Activated CD4-positive, alpha-beta memory T cell treated with anti-CD3 and anti-CD28 coated beads, Interleukin-2, amount 10 ng/mL, durations not matched to agents 7 days and 5 days (primary cell): ENCODE measurements at regions not wholly inside any gene's neighbourhood (a gene's known extent, or its start where the extent isn't known, plus 50 kb on each side); places are given as distances from the start of the nearest gene placed in this dataset.
"Not testable (repeated sequence)": the region's sequence is repeated elsewhere in the genome, so short reads cannot be mapped to it uniquely, and the experiment has no call there.

Experiments used
- CTCF ChIA-PET: fragments of 350-600 bp; sonication (Branson Sonifier 250); formaldehyde crosslinking; loops from one replicate; lab custom pipeline; 2021; ENCODE audit warnings: antibody characterized with exemption, inconsistent platforms; lab: Charles Lee
- POLR2A ChIA-PET: fragments of 350-600 bp; sonication (Branson Sonifier 250); formaldehyde crosslinking; loops from one replicate; lab custom pipeline; 2021; ENCODE audit warnings: antibody characterized with exemption; lab: Charles Lee
- DNase-seq: peaks from one replicate; pipeline ENCODE4 v3.0.0-alpha.2; 2020
- H3K27ac Mint-ChIP-seq: one replicate; pipeline ENCODE4 v1.8.0; 2021; ENCODE audit warnings: mild to moderate bottlenecking, mixed read lengths
- H3K27me3 Mint-ChIP-seq: one replicate; pipeline ENCODE4 v1.8.0; 2021; ENCODE audit warnings: mixed read lengths
- H3K36me3 Mint-ChIP-seq: one replicate; pipeline ENCODE4 v1.8.0; 2021; ENCODE audit warnings: low read depth, mixed read lengths
- H3K4me1 Mint-ChIP-seq: one replicate; pipeline ENCODE4 v1.8.0; 2021; ENCODE audit warnings: mixed read lengths
- H3K4me3 Mint-ChIP-seq: one replicate; pipeline ENCODE4 v1.8.0; 2021; ENCODE audit warnings: mild to moderate bottlenecking, mixed read lengths
- H3K9me3 Mint-ChIP-seq: one replicate; pipeline ENCODE4 v1.8.0; 2021; ENCODE audit warnings: mixed read lengths

DNA sequence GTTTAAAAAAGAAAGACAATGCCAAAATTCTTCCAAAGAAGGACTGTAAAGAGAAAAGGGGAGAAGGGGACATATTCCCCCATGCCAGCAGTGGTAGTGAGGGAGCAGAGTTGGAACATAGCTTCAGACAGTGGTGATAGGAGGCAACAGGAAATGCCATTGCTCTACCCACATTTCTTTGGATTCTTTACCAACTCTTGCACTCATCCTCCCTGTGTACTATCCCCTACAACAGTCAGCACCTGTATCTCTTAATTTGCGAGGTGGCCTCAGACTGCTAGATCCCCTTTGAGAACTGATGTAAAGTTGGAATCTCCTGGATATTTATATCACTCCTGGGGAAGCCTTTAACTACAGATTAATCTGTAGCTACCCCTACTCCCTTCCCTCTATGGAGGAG is 320.6 kb upstream of the PTGER4 start:
- CTCF ChIA-PET, result no interaction called here
- peaks cover 14% of the 10 kb centered on the region for H3K9me3 Mint-ChIP-seq
- peaks cover 7% of the 10 kb centered on the region for H3K36me3 Mint-ChIP-seq
- POLR2A ChIA-PET, result interaction anchor here (1.2 kb wide), 1 partner anchor 21 kb away, joined by 3 read pairs; no protein-coding TSS in a partner anchor
- H3K27me3 Mint-ChIP-seq, result no peaks in the 10 kb centered on the region
- H3K4me3 Mint-ChIP-seq, result no peak overlapping the region
- H3K27ac Mint-ChIP-seq, result no peak overlapping the region
- H3K4me1 Mint-ChIP-seq, result peaks cover 27% of the 10 kb centered on the region
- no peak for DNase-seq

GRCh38 chr5:40356248-40356647 is 323.5 kb upstream of the PTGER4 start:
- H3K27ac Mint-ChIP-seq, result no peak overlapping the region
- H3K9me3 Mint-ChIP-seq, result peaks cover 4% of the 10 kb centered on the region
- no peaks in the 10 kb centered on the region for H3K27me3 Mint-ChIP-seq
- no peak for DNase-seq
- ChIA-PET POLR2A (no interaction called here), CTCF (no interaction called here)
- H3K4me3 Mint-ChIP-seq, result no peak overlapping the region
- peaks cover 1% of the 10 kb centered on the region for H3K36me3 Mint-ChIP-seq
- peaks cover 26% of the 10 kb centered on the region for H3K4me1 Mint-ChIP-seq

- Mint-ChIP-seq H3K4me3 (no peak overlapping the region), H3K36me3 (peaks cover 5% of the 10 kb centered on the region), H3K27ac (no peak overlapping the region), H3K4me1 (peaks cover 26% of the 10 kb centered on the region), H3K9me3 (peaks cover 8% of the 10 kb centered on the region), H3K27me3 (no peaks in the 10 kb centered on the region)
- POLR2A ChIA-PET, result no interaction called here
- no peak for DNase-seq
- CTCF ChIA-PET, result no interaction called here
These were observed 323.9 kb upstream of the PTGER4 start for GRCh38 chr5:40355846-40356245.

DNA sequence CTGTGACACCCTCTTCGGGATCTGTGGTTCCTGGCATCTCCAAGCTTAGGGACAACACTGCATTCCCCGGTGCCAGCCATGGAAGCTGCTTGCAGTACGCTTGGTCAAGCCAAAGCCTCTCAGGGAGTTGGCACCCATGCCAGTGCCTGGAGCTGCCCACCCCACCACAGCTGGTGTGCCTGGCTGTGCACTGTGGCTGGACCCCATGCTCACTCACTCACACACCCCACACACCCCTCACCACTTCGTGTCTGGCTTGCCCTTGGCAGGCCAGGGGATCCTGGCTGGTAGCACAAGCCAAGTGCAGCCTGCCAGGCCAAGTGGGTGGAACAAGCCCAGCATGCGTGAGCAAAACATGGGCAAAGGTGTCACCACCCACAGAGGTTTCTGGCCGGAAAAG is 324.5 kb upstream of the PTGER4 start:
- POLR2A ChIA-PET, result no interaction called here

GRCh38 chr5:40354171-40354570 is 325.5 kb upstream of the PTGER4 start:
- no peaks in the 10 kb centered on the region for H3K27me3 Mint-ChIP-seq
- no peak overlapping the region for H3K27ac Mint-ChIP-seq
- H3K4me3 Mint-ChIP-seq, result no peak overlapping the region
- H3K4me1 Mint-ChIP-seq, result peaks cover 14% of the 10 kb centered on the region
- no peak for DNase-seq
- ChIA-PET POLR2A (no interaction called here), CTCF (no interaction called here)
- peaks cover 22% of the 10 kb centered on the region for H3K9me3 Mint-ChIP-seq
- peaks cover 20% of the 10 kb centered on the region for H3K36me3 Mint-ChIP-seq

More for the DNA sequence above, 324.5 kb upstream of the PTGER4 start:
- Mint-ChIP-seq H3K4me3 (no peak overlapping the region), H3K9me3 (peaks cover 13% of the 10 kb centered on the region), H3K36me3 (peaks cover 11% of the 10 kb centered on the region), H3K27ac (no peak overlapping the region), H3K4me1 (peaks cover 24% of the 10 kb centered on the region), H3K27me3 (no peaks in the 10 kb centered on the region)
- CTCF ChIA-PET, result no interaction called here
- no peak for DNase-seq

DNA sequence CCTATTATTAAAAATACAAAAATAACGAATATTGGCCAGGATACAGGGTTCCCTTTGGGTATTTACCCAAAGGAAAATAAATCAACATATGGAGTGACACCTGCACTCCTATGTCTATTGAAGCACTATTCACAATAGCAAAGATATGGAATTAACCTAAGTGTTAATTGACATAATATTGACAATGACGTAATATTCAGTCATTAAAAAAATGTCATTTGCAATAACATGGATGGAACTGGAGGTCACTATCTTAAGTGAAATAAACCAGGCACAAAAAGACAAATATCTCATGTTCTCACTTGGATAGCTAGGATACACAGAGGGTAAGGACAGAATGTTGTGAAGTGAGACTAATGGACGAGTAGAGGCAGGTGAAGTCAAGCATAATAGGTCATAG is 326.3 kb upstream of the PTGER4 start:
- ChIA-PET CTCF (no interaction called here), POLR2A (no interaction called here)
- peaks cover 9% of the 10 kb centered on the region for H3K4me1 Mint-ChIP-seq
- H3K27ac Mint-ChIP-seq, result no peak overlapping the region
- H3K27me3 Mint-ChIP-seq, result no peaks in the 10 kb centered on the region
- peaks cover 29% of the 10 kb centered on the region for H3K9me3 Mint-ChIP-seq
- H3K4me3 Mint-ChIP-seq, result no peak overlapping the region
- H3K36me3 Mint-ChIP-seq, result peaks cover 25% of the 10 kb centered on the region
- no peak for DNase-seq

DNA sequence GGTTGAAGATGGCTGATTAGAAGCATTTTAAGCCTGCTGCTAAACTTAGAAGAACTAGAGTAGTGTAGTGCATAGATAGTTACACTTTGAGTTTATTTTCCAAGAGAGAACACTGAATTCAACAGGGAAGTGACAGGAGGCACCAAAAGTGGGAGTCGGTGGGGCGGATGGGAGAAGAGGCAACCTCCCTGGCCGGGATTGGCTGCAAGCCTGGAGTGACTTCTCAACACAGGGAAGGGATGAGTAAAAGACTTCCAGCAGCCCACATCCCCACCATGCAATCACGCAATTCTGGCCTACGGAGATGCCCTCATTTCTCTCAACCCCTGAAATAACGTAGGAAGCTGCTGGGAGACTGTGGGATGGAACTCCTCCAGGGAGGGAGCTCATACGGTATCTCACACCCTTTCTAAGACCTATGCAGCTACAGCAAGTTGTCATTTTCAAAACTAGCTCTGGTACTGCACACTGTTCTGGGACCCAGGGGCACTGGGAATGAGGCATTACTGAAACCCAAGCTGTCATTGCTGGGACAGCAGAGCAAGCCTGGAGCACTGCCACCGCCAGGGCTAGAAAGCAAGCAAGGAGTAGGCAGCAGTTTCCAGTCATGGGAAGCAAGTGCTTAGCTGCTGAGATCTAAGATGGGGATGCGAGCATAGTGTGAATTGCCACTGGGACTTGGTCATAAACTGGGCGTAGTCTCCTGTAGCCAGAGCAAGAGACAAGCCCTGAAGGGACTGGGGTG is 331.6 kb upstream of the PTGER4 start:
- POLR2A ChIA-PET, result no interaction called here
- Mint-ChIP-seq H3K27me3 (no peaks in the 10 kb centered on the region), H3K9me3 (peaks cover 36% of the 10 kb centered on the region), H3K36me3 (peaks cover 34% of the 10 kb centered on the region), H3K4me3 (no peak overlapping the region), H3K27ac (no peak overlapping the region), H3K4me1 (peaks cover 9% of the 10 kb centered on the region)
- CTCF ChIA-PET, result no interaction called here
- no peak for DNase-seq

DNA sequence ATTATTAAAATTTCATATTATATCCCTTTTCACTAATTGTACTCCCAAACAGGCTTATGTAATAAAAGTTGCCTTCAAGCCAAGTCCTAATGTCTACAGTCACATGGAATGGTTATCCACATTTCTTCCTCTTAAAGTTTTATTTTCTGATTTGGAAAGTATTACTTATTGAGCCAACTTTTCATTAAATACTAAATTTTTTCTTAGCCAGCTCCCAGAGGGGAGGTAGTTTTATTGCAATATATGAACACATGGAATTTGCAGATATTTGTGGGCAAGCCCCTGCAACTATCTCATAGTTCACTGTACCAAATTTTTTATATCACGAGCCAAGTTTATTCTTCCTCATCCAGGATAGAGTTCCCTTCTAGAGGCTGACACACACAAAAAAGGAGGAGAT is 332.8 kb upstream of the PTGER4 start:
- POLR2A ChIA-PET, result interaction anchor here (1.2 kb wide), 1 partner anchor 14 kb away, joined by 5 read pairs; no protein-coding TSS in a partner anchor
- Mint-ChIP-seq H3K27ac (no peak overlapping the region), H3K27me3 (no peaks in the 10 kb centered on the region), H3K4me3 (no peak overlapping the region), H3K36me3 (peaks cover 38% of the 10 kb centered on the region), H3K9me3 (peaks cover 43% of the 10 kb centered on the region), H3K4me1 (peaks cover 9% of the 10 kb centered on the region)
- CTCF ChIA-PET, result no interaction called here
- DNase-seq, result no peak

GRCh38 chr5:40338434-40338833 is 341.3 kb upstream of the PTGER4 start:
- POLR2A ChIA-PET, result interaction anchor here (0.9 to 3.5 kb wide), 8 partner anchors 21 to 341 kb away, joined by 3 to 16 read pairs (median 4); partner anchors contain the start of gene PTGER4
- DNase-seq, CTCF ChIA-PET, H3K27me3 Mint-ChIP-seq: not testable (repeated sequence)
- Mint-ChIP-seq H3K9me3 (peaks cover 28% of the 10 kb centered on the region), H3K27ac (peak overlapping the region; percentile 71), H3K4me1 (peaks cover 50% of the 10 kb centered on the region), H3K4me3 (peak overlapping the region; percentile 11), H3K36me3 (peaks cover 54% of the 10 kb centered on the region)

GRCh38 chr5:40334242-40334635 is 345.5 kb upstream of the PTGER4 start:
- Mint-ChIP-seq H3K27ac (no peak overlapping the region), H3K36me3 (peaks cover 42% of the 10 kb centered on the region)
- POLR2A ChIA-PET, result interaction anchor here (1.0 to 3.1 kb wide), 13 partner anchors 26 to 351 kb away, joined by 3 to 16 read pairs (median 3); no protein-coding TSS in a partner anchor

DNA sequence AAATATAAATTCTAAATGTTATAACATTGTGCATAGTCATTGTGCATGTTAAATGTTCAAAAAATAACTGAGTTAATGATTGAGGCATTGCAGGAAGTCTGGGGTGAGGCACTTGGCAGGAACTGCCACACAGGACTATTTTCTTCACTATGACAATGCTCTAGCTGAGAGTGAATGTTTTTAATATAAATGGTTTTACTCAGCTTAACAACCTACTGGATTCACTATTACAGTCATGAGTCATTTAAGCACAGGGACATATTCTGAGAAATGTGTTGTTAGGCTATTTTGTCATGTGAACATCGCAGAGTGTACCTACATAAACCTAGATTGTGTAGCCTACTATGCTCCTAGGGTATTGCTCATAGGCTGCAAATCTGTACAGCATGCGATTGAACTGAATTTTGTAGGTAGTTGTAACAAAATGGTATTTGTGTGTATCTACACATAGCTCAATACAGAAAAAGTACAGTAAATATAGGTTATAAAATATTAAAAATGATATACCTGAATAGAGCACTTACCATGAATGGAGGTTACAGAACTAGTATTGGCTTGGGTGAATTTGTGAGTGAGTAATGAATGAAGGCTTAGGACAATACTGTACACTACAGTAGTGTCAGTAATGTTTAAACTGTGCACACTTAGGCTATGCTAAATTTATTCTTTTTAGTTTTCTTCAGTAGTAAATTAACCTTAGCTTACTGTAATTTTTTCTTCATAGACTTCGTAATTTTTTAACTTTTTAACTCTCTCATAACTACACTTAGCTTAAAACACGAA is 346.1 kb upstream of the PTGER4 start:
- Mint-ChIP-seq H3K4me3 (no peak overlapping the region), H3K36me3 (peaks cover 36% of the 10 kb centered on the region), H3K27me3 (no peaks in the 10 kb centered on the region), H3K27ac (peak overlapping the region; percentile 44), H3K4me1 (peaks cover 53% of the 10 kb centered on the region), H3K9me3 (peaks cover 8% of the 10 kb centered on the region)
- ChIA-PET POLR2A (interaction anchor here (0.8 to 3.1 kb wide), 15 partner anchors 13 to 352 kb away, joined by 3 to 16 read pairs (median 3); partner anchors contain the start of gene PTGER4), CTCF (interaction anchor here (0.7 to 1.2 kb wide), 4 partner anchors 95 to 320 kb away, joined by 3 read pairs; no protein-coding TSS in a partner anchor)
- DNase-seq, result peak; percentile 28

More at GRCh38 chr5:40334242-40334635, 345.5 kb upstream of the PTGER4 start:
- peaks cover 59% of the 10 kb centered on the region for H3K4me1 Mint-ChIP-seq
- H3K9me3 Mint-ChIP-seq, result peaks cover 7% of the 10 kb centered on the region
- CTCF ChIA-PET, result interaction anchor here (1.0 to 1.2 kb wide), 3 partner anchors 94 to 320 kb away, joined by 3 read pairs; no protein-coding TSS in a partner anchor
- DNase-seq, result no peak
- H3K27me3 Mint-ChIP-seq, result no peaks in the 10 kb centered on the region
- H3K4me3 Mint-ChIP-seq, result no peak overlapping the region

- Mint-ChIP-seq H3K27me3 (no peaks in the 10 kb centered on the region), H3K27ac (peak overlapping the region; percentile 27), H3K36me3 (peaks cover 32% of the 10 kb centered on the region), H3K4me3 (no peak overlapping the region), H3K9me3 (peaks cover 9% of the 10 kb centered on the region), H3K4me1 (peaks cover 46% of the 10 kb centered on the region)
- no peak for DNase-seq
- ChIA-PET POLR2A (interaction anchor here (0.8 to 3.1 kb wide), 10 partner anchors 13 to 353 kb away, joined by 3 to 16 read pairs (median 6); partner anchors contain the start of gene PTGER4), CTCF (interaction anchor here (0.7 to 1.2 kb wide), 2 partner anchors 280 to 321 kb away, joined by 3 read pairs; no protein-coding TSS in a partner anchor)
These were observed 346.7 kb upstream of the PTGER4 start for GRCh38 chr5:40332970-40333369.

GRCh38 chr5:40331616-40332015 is 348.1 kb upstream of the PTGER4 start:
- Mint-ChIP-seq H3K36me3 (peaks cover 21% of the 10 kb centered on the region), H3K27me3 (no peaks in the 10 kb centered on the region), H3K4me1 (peaks cover 32% of the 10 kb centered on the region), H3K4me3 (no peak overlapping the region), H3K27ac (no peak overlapping the region), H3K9me3 (peaks cover 8% of the 10 kb centered on the region)
- ChIA-PET CTCF (no interaction called here), POLR2A (no interaction called here)
- no peak for DNase-seq
